Pancreas (tissue), 10 donors: ENCODE measurements at regions not wholly inside any gene's neighbourhood (a gene's known extent, or its start where the extent isn't known, plus 50 kb on each side); places are given as distances from the start of the nearest gene placed in this dataset.

Source experiments
- ATAC-seq, 4 donors: fragments of 200-7000 bp; cut with Tn5 transposase; one replicate each; pipeline versions ENCODE4 v1.8.0 to v1.9.1; 2020; ENCODE audit warnings: mild to moderate bottlenecking in 4 of 4, moderate library complexity in 4 of 4
- DNase-seq, 6 donors: peaks; one replicate each; pipeline ENCODE4 v3.0.0-alpha.2; 2020
- FAIRE-seq: peaks from 2 replicates; lab custom pipeline; 2012; peaks lifted over from hg19 to GRCh38; lab: Jason Lieb, UNC
- H3K27ac ChIP-seq, 4 donors: fragments of 200-600 bp; sonication (generic); 1 replicate in 3 of 4; 2 replicates in 1 of 4; pipeline versions ENCODE4 v1.5.0 to v1.8.0; 2020
- H3K27me3 ChIP-seq, 4 donors: fragments of 200-600 bp; one replicate each; pipeline ENCODE4 v1.8.0; 2021
- H3K36me3 ChIP-seq, 3 donors: fragments of 200-600 bp; sonication (generic) in 1 of 3; one replicate each; pipeline versions ENCODE4 v1.5.0 to v1.8.0; 2020 to 2021
- H3K4me1 ChIP-seq, 3 donors: fragments of 200-600 bp; one replicate each; pipeline ENCODE4 v1.8.0; 2021
- H3K4me3 ChIP-seq, 4 donors: fragments of 200-600 bp; sonication (generic) in 2 of 4; one replicate each; pipeline versions ENCODE4 v1.5.0 to v1.8.0; 2020 to 2021
- H3K9me3 ChIP-seq, 4 donors: fragments of 200-600 bp; one replicate each; pipeline ENCODE4 v1.8.0; 2021
- CTCF ChIP-seq, 4 donors: fragments of 200-600 bp; sonication (generic) in 3 of 4; IDR thresholded peaks; one replicate each; pipeline versions ENCODE4 v1.5.0 to v1.8.0; 2021; ENCODE audit warnings: antibody characterized with exemption in 4 of 4
- WGBS, 2 donors: extraction: QIAGEN DNeasy Blood & Tissue Kit; methylation state at CpG; one replicate each; pipeline ENCODE4 v1.1.7; 2013; 5-methylcytosine and 5-hydroxymethylcytosine counted together
- intact Hi-C, 3 donors: fragments of 100-400 bp; cut with DNase I; formaldehyde crosslinking; loops; one replicate each; pipeline versions ENCODE4 v1.11.1 to v1.14.2; 2022
- donor health status: healthy with polysubstance abuse.
- donor health status: DM: no; HTN: no; CAD: no; lungs with moderate emphysema.
- donor health status: DM: no; HTN: no; CAD: no.
- donor health status: control.
- donor health status: control.
- donor health status: Bipolar disorder and iron deficiency.
- donor health status: DM: yes; HTN: yes; CAD: no.
- donor health status: DM: no; HTN: no; CAD: no.
- donor health status: DM: no; HTN: no; CAD: no.
- donor health status: DM: yes; HTN: yes; CAD: no.

- FAIRE-seq = no peak
- intact Hi-C loops = no loop called here
- no peak for ATAC-seq
- no peak for TF ChIP-seq CTCF (IDR thresholded peaks at IDR 0.05)
- 71 to 89% methylated on average over 8 of the region's 8 CpGs for WGBS, 2 donors
- Histone ChIP-seq H3K27me3 (no peaks in the 10 kb centered on the region), H3K36me3 (no peaks in the 10 kb centered on the region), H3K4me1 (no peaks in the 10 kb centered on the region), H3K9me3 (no peaks in the 10 kb centered on the region), H3K4me3 (no peak overlapping the region), H3K27ac (no peak overlapping the region)
- DNase-seq = no peak
Observed at GRCh38 chr6:163723759-163724158, 309.2 kb downstream of the QKI start.

GRCh38 chr6:163721922-163722692 lies 307.6 kb downstream of the QKI start:
- TF ChIP-seq CTCF (IDR thresholded peaks at IDR 0.05) = no peak
- FAIRE-seq = no peak
- Histone ChIP-seq H3K9me3 (no peaks in the 10 kb centered on the region), H3K4me3 (no peak overlapping the region), H3K27me3 (no peaks in the 10 kb centered on the region), H3K27ac (no peak overlapping the region), H3K4me1 (no peaks in the 10 kb centered on the region), H3K36me3 (no peaks in the 10 kb centered on the region)
- intact Hi-C loops = no loop called here
- DNase-seq = no peak
- no peak for ATAC-seq
- WGBS, 2 donors = 76 to 80% methylated on average over 13 of the region's 13 CpGs

GRCh38 chr6:163721435-163721834 lies 306.9 kb downstream of the QKI start:
- Histone ChIP-seq H3K27me3 (no peaks in the 10 kb centered on the region), H3K4me3 (no peak overlapping the region), H3K4me1 (no peaks in the 10 kb centered on the region), H3K27ac (no peak overlapping the region), H3K36me3 (no peaks in the 10 kb centered on the region), H3K9me3 (no peaks in the 10 kb centered on the region)
- ATAC-seq (no peak), FAIRE-seq (no peak), DNase-seq (no peak)
- WGBS, 2 donors = 78 to 89% methylated on average over 1 of the region's 1 CpG
- TF ChIP-seq CTCF (IDR thresholded peaks at IDR 0.05) = no peak
- intact Hi-C loops = no loop called here

- intact Hi-C loops = no loop called here
- Histone ChIP-seq H3K4me1 (no peaks in the 10 kb centered on the region), H3K9me3 (no peaks in the 10 kb centered on the region), H3K27me3 (no peaks in the 10 kb centered on the region), H3K4me3 (no peak overlapping the region), H3K36me3 (no peaks in the 10 kb centered on the region), H3K27ac (no peak overlapping the region)
- 61 to 67% methylated on average over 4 of the region's 4 CpGs for WGBS, 2 donors
- ATAC-seq = no peak
- no peak for FAIRE-seq
- no peak for TF ChIP-seq CTCF (IDR thresholded peaks at IDR 0.05)
- DNase-seq = no peak
Observed at GRCh38 chr6:163720460-163721235, 306.1 kb downstream of the QKI start.

- no peaks in the 10 kb centered on the region for H3K9me3 ChIP-seq
- no peak for TF ChIP-seq CTCF (IDR thresholded peaks at IDR 0.05)
- WGBS, 2 donors = 34 to 43% methylated on average over 5 of the region's 5 CpGs
- DNase-seq = no peak
- ATAC-seq = no peak
- no peak for FAIRE-seq
- H3K27me3 ChIP-seq = no peaks in the 10 kb centered on the region
- H3K4me3 ChIP-seq = no peak overlapping the region
- no peak overlapping the region for H3K27ac ChIP-seq
- no peaks in the 10 kb centered on the region for H3K36me3 ChIP-seq
- no peaks in the 10 kb centered on the region for H3K4me1 ChIP-seq
- intact Hi-C loops = no loop called here
Observed at GRCh38 chr6:163720005-163720404, 305.5 kb downstream of the QKI start.
